ENCODE measurements at regions not wholly inside any gene's neighbourhood (a gene's known extent, or its start where the extent isn't known, plus 50 kb on each side); places are given as distances from the start of the nearest gene placed in this dataset.

GRCh38 chr13:58682616-58683015 lies 1051.1 kb downstream of the PCDH17 start:
- no peaks in the 10 kb centered on the region for H3K36me3 Mint-ChIP-seq (ENCODE audit: low read depth, unreplicated experiment)
- H3K4me2 ChIP-seq (ENCODE audit: low read length), result no peak overlapping the region
- no peaks in the 10 kb centered on the region for H3K9me3 Mint-ChIP-seq (ENCODE audit: unreplicated experiment)
- no peak overlapping the region for H3K27ac Mint-ChIP-seq (ENCODE audit: unreplicated experiment)
- H3K4me1 ChIP-seq (ENCODE audit: insufficient read depth, low read length), result no peaks in the 10 kb centered on the region
- H3K4me3 Mint-ChIP-seq (ENCODE audit: unreplicated experiment), result no peak overlapping the region
- no peak overlapping the region for H3K9ac ChIP-seq (ENCODE audit: low read length)
- no peak overlapping the region for H3K27ac ChIP-seq (ENCODE audit: low read depth, low read length)
- H4K20me1 ChIP-seq (ENCODE audit: insufficient read depth, low read length), result no peaks in the 10 kb centered on the region
- H2AFZ ChIP-seq (ENCODE audit: low read depth, low read length), result no peak overlapping the region
- H3K36me3 ChIP-seq (ENCODE audit: insufficient read depth, low read length), result no peaks in the 10 kb centered on the region
- peaks cover 2% of the 10 kb centered on the region for H3K27me3 Mint-ChIP-seq (ENCODE audit: low read depth, unreplicated experiment)
- H3K9me3 ChIP-seq (ENCODE audit: insufficient read depth, low read depth, low read length), result no peaks in the 10 kb centered on the region
- FAIRE-seq (no peak), DNase-seq (ENCODE audit: low read depth) (no peak)
- H3K4me3 ChIP-seq (ENCODE audit: insufficient read depth, low read depth, low read length), result no peak overlapping the region
- H3K4me1 Mint-ChIP-seq (ENCODE audit: low read depth, unreplicated experiment), result no peaks in the 10 kb centered on the region
- no peaks in the 10 kb centered on the region for H3K79me2 ChIP-seq (ENCODE audit: insufficient read depth, low read length)
- TF ChIP-seq CTCF (IDR thresholded peaks at IDR 0.05; ENCODE audit: insufficient read depth, low read depth, low read length) (no peak), EZH2 (IDR thresholded peaks at IDR 0.05; ENCODE audit: insufficient read depth, low read length) (no peak)
- no peaks in the 10 kb centered on the region for H3K27me3 ChIP-seq (ENCODE audit: insufficient read depth, low read length)

- Mint-ChIP-seq H3K36me3 (ENCODE audit: low read depth, unreplicated experiment) (no peaks in the 10 kb centered on the region), H3K4me3 (ENCODE audit: unreplicated experiment) (no peak overlapping the region), H3K4me1 (ENCODE audit: low read depth, unreplicated experiment) (no peaks in the 10 kb centered on the region), H3K27ac (ENCODE audit: unreplicated experiment) (no peak overlapping the region), H3K9me3 (ENCODE audit: unreplicated experiment) (no peaks in the 10 kb centered on the region), H3K27me3 (ENCODE audit: low read depth, unreplicated experiment) (peaks cover 2% of the 10 kb centered on the region)
- DNase-seq (ENCODE audit: low read depth) (no peak), FAIRE-seq (no peak)
- H4K20me1 ChIP-seq (ENCODE audit: insufficient read depth, low read length), result no peaks in the 10 kb centered on the region
- H2AFZ ChIP-seq (ENCODE audit: low read depth, low read length), result no peak overlapping the region
- H3K27me3 ChIP-seq (ENCODE audit: insufficient read depth, low read length), result no peaks in the 10 kb centered on the region
- no peak overlapping the region for H3K4me3 ChIP-seq (ENCODE audit: insufficient read depth, low read depth, low read length)
- H3K4me1 ChIP-seq (ENCODE audit: insufficient read depth, low read length), result no peaks in the 10 kb centered on the region
- TF ChIP-seq EZH2 (IDR thresholded peaks at IDR 0.05; ENCODE audit: insufficient read depth, low read length) (no peak), CTCF (IDR thresholded peaks at IDR 0.05; ENCODE audit: insufficient read depth, low read depth, low read length) (no peak)
- H3K4me2 ChIP-seq (ENCODE audit: low read length), result no peak overlapping the region
- H3K9me3 ChIP-seq (ENCODE audit: insufficient read depth, low read depth, low read length), result no peaks in the 10 kb centered on the region
- no peaks in the 10 kb centered on the region for H3K36me3 ChIP-seq (ENCODE audit: insufficient read depth, low read length)
- no peak overlapping the region for H3K9ac ChIP-seq (ENCODE audit: low read length)
- H3K79me2 ChIP-seq (ENCODE audit: insufficient read depth, low read length), result no peaks in the 10 kb centered on the region
- no peak overlapping the region for H3K27ac ChIP-seq (ENCODE audit: low read depth, low read length)
Measured at GRCh38 chr13:58687148-58687547, 1055.6 kb downstream of the PCDH17 start.

GRCh38 chr13:58698531-58698930 lies 1067.0 kb downstream of the PCDH17 start:
- Histone ChIP-seq H3K36me3 (ENCODE audit: insufficient read depth, low read length) (no peaks in the 10 kb centered on the region), H3K79me2 (ENCODE audit: insufficient read depth, low read length) (no peaks in the 10 kb centered on the region), H3K27ac (ENCODE audit: low read depth, low read length) (no peak overlapping the region), H3K4me1 (ENCODE audit: insufficient read depth, low read length) (no peaks in the 10 kb centered on the region), H3K9ac (ENCODE audit: low read length) (no peak overlapping the region), H4K20me1 (ENCODE audit: insufficient read depth, low read length) (no peaks in the 10 kb centered on the region), H3K9me3 (ENCODE audit: insufficient read depth, low read depth, low read length) (no peaks in the 10 kb centered on the region), H2AFZ (ENCODE audit: low read depth, low read length) (no peak overlapping the region), H3K4me3 (ENCODE audit: insufficient read depth, low read depth, low read length) (no peak overlapping the region), H3K4me2 (ENCODE audit: low read length) (no peak overlapping the region), H3K27me3 (ENCODE audit: insufficient read depth, low read length) (no peaks in the 10 kb centered on the region)
- Mint-ChIP-seq H3K27me3 (ENCODE audit: low read depth, unreplicated experiment) (no peaks in the 10 kb centered on the region), H3K9me3 (ENCODE audit: unreplicated experiment) (peaks cover 2% of the 10 kb centered on the region), H3K4me3 (ENCODE audit: unreplicated experiment) (no peak overlapping the region), H3K36me3 (ENCODE audit: low read depth, unreplicated experiment) (no peaks in the 10 kb centered on the region), H3K27ac (ENCODE audit: unreplicated experiment) (no peak overlapping the region), H3K4me1 (ENCODE audit: low read depth, unreplicated experiment) (no peaks in the 10 kb centered on the region)
- no peak for TF ChIP-seq CTCF (IDR thresholded peaks at IDR 0.05; ENCODE audit: insufficient read depth, low read depth, low read length)
- no peak for TF ChIP-seq EZH2 (IDR thresholded peaks at IDR 0.05; ENCODE audit: insufficient read depth, low read length)
- no peak for DNase-seq (ENCODE audit: low read depth)
- no peak for FAIRE-seq
